GM23248 (cell line): ENCODE measurements at regions not wholly inside any gene's neighbourhood (a gene's known extent, or its start where the extent isn't known, plus 50 kb on each side); places are given as distances from the start of the nearest gene placed in this dataset.

Experiments used
- DNase-seq: peaks from one replicate; pipeline ENCODE4 v3.0.0-alpha.2; 2015
- H2AFZ ChIP-seq: fragments of 200-600 bp; sonication (generic); 2 replicates; pipeline ENCODE4 v1.6.1; 2016; ENCODE audit warnings: antibody characterized with exemption
- H3F3A ChIP-seq: fragments of 200-600 bp; sonication (generic); 2 replicates; pipeline ENCODE4 v1.6.1; 2016; ENCODE audit warnings: mild to moderate bottlenecking, antibody characterized with exemption, mixed run types; ENCODE audit not compliant: insufficient read depth
- H3K27ac ChIP-seq: fragments of 200-600 bp; sonication (generic); 2 replicates; pipeline ENCODE4 v1.5.1; 2016; ENCODE audit warnings: mild to moderate bottlenecking
- H3K27me3 ChIP-seq: fragments of 200-600 bp; sonication (generic); replicated peaks from 2 replicates; pipeline ENCODE4 v1.6.1; 2016; ENCODE audit warnings: mild to moderate bottlenecking; ENCODE audit not compliant: insufficient read depth
- H3K36me3 ChIP-seq: fragments of 200-600 bp; sonication (generic); 2 replicates; pipeline ENCODE4 v1.6.1; 2016; ENCODE audit warnings: low read depth, mild to moderate bottlenecking
- H3K4me1 ChIP-seq: fragments of 200-600 bp; sonication (generic); 2 replicates; pipeline ENCODE4 v1.6.1; 2016; ENCODE audit warnings: mild to moderate bottlenecking; ENCODE audit not compliant: insufficient read depth
- H3K4me2 ChIP-seq: fragments of 200-600 bp; sonication (generic); one replicate; pipeline ENCODE4 v1.6.1; 2016; ENCODE audit warnings: mild to moderate bottlenecking; ENCODE audit not compliant: unreplicated experiment
- H3K4me3 ChIP-seq: fragments of 200-600 bp; sonication (generic); 2 replicates; pipeline ENCODE4 v1.5.1; 2016; ENCODE audit warnings: mild to moderate bottlenecking
- H3K79me2 ChIP-seq: fragments of 200-600 bp; sonication (generic); 2 replicates; pipeline ENCODE4 v1.6.1; 2016; ENCODE audit warnings: mild to moderate bottlenecking; ENCODE audit not compliant: insufficient read depth
- H3K9ac ChIP-seq: fragments of 200-600 bp; sonication (generic); 2 replicates; pipeline ENCODE4 v1.6.1; 2016; ENCODE audit warnings: mild to moderate bottlenecking
- H3K9me2 ChIP-seq: fragments of 200-600 bp; sonication (generic); 2 replicates; pipeline ENCODE4 v1.6.1; 2016; ENCODE audit warnings: mixed run types, mild to moderate bottlenecking, moderate library complexity; ENCODE audit not compliant: insufficient read depth
- H3K9me3 ChIP-seq: fragments of 200-600 bp; sonication (generic); one replicate; pipeline ENCODE4 v1.6.1; 2017; ENCODE audit warnings: low read depth
- H4K20me1 ChIP-seq: fragments of 200-600 bp; sonication (generic); 2 replicates; pipeline ENCODE4 v1.6.0; 2016; ENCODE audit not compliant: insufficient read depth
- EZH2 ChIP-seq: fragments of 200-600 bp; sonication (generic); IDR thresholded peaks from 2 replicates; pipeline ENCODE4 v1.6.1; 2018; ENCODE audit warnings: antibody characterized with exemption, mild to moderate bottlenecking; ENCODE audit not compliant: insufficient read depth, poor library complexity, severe bottlenecking
- EZH2phosphoT487 ChIP-seq: fragments of 200-600 bp; sonication (generic); IDR thresholded peaks from 2 replicates; pipeline ENCODE4 v1.6.1; 2018; ENCODE audit warnings: antibody characterized with exemption, moderate library complexity, mild to moderate bottlenecking, low read depth; ENCODE audit not compliant: insufficient read depth
- WGBS, 2 experiments: methylation state at CpG; one replicate each; pipeline ENCODE4 v1.1.6; 2015 to 2017; ENCODE audit warnings: low lambda C conversion rate in 2 of 2, low coverage in 1 of 2; ENCODE audit errors: missing lambda C conversion rate in 2 of 2; 5-methylcytosine and 5-hydroxymethylcytosine counted together
- in situ Hi-C: fragments of 300-500 bp; cut with MboI; formaldehyde crosslinking; loops from 2 replicates; pipeline ENCODE4 v1.15.0; 2020

- in situ Hi-C loops = no loop called here
Observed at GRCh38 chr16:48452991-48453760, 68.0 kb upstream of the SIAH1 start.

GRCh38 chr16:48451323-48451722, 66.1 kb upstream of the SIAH1 start:
- in situ Hi-C loops = no loop called here
- Histone ChIP-seq H2AFZ (no peak overlapping the region), H3F3A (no peaks in the 10 kb centered on the region), H3K9ac (no peak overlapping the region), H3K27me3 (no peaks in the 10 kb centered on the region), H3K4me2 (no peak overlapping the region), H3K79me2 (no peaks in the 10 kb centered on the region), H3K4me1 (peaks cover 8% of the 10 kb centered on the region; the same call in 1 of the 2 replicates), H3K27ac (no peak overlapping the region), H3K36me3 (no peaks in the 10 kb centered on the region), H3K9me3 (no peaks in the 10 kb centered on the region), H4K20me1 (no peaks in the 10 kb centered on the region), H3K9me2 (no peaks in the 10 kb centered on the region), H3K4me3 (no peak overlapping the region)
- no peak for TF ChIP-seq EZH2phosphoT487
- no peak for TF ChIP-seq EZH2
- no peak for DNase-seq
- 86 to 96% methylated on average over 8 of the region's 8 CpGs for WGBS, 2 experiments

More at GRCh38 chr16:48452991-48453760, 68.0 kb upstream of the SIAH1 start:
- H3K9ac ChIP-seq = no peak overlapping the region
- DNase-seq = no peak
- H3K4me3 ChIP-seq = no peak overlapping the region
- H4K20me1 ChIP-seq = no peaks in the 10 kb centered on the region
- no peak overlapping the region for H2AFZ ChIP-seq
- no peaks in the 10 kb centered on the region for H3K9me3 ChIP-seq
- H3K9me2 ChIP-seq = no peaks in the 10 kb centered on the region
- H3K36me3 ChIP-seq = no peaks in the 10 kb centered on the region
- no peaks in the 10 kb centered on the region for H3K27me3 ChIP-seq
- no peaks in the 10 kb centered on the region for H3K79me2 ChIP-seq
- peaks cover 13% of the 10 kb centered on the region for H3K4me1 ChIP-seq
- H3F3A ChIP-seq = peaks cover 7% of the 10 kb centered on the region
- H3K27ac ChIP-seq = no peak overlapping the region
- H3K4me2 ChIP-seq = no peak overlapping the region
- 87 to 92% methylated on average over 8 to 11 of the region's 11 CpGs for WGBS, 2 experiments
- TF ChIP-seq EZH2phosphoT487 (no peak), EZH2 (no peak)

- Histone ChIP-seq H3K27ac (no peak overlapping the region), H3K9me2 (no peaks in the 10 kb centered on the region), H3K79me2 (no peaks in the 10 kb centered on the region), H3K9ac (no peak overlapping the region), H3K4me1 (peaks cover 10% of the 10 kb centered on the region), H4K20me1 (no peaks in the 10 kb centered on the region), H3K9me3 (no peaks in the 10 kb centered on the region), H3K27me3 (no peaks in the 10 kb centered on the region), H2AFZ (no peak overlapping the region), H3K4me3 (no peak overlapping the region), H3K36me3 (no peaks in the 10 kb centered on the region), H3F3A (peaks cover 1% of the 10 kb centered on the region; the same call in 1 of the 2 replicates), H3K4me2 (no peak overlapping the region)
- in situ Hi-C loops = no loop called here
- WGBS, 2 experiments = 7 to 18% methylated on average over 1 of the region's 1 CpG
- DNase-seq = peak; percentile 31
- TF ChIP-seq EZH2 (no peak), EZH2phosphoT487 (no peak)
Observed at GRCh38 chr16:48450367-48450766, 65.2 kb upstream of the SIAH1 start.

- Histone ChIP-seq H3K4me3 (no peak overlapping the region), H3K36me3 (no peaks in the 10 kb centered on the region), H3K9me3 (no peaks in the 10 kb centered on the region), H4K20me1 (no peaks in the 10 kb centered on the region), H3K9me2 (no peaks in the 10 kb centered on the region), H3K4me1 (peaks cover 17% of the 10 kb centered on the region), H3K79me2 (no peaks in the 10 kb centered on the region), H3K27ac (no peak overlapping the region), H2AFZ (no peak overlapping the region), H3K27me3 (no peaks in the 10 kb centered on the region), H3K9ac (no peak overlapping the region), H3F3A (peaks cover 8% of the 10 kb centered on the region; the same call in 1 of the 2 replicates), H3K4me2 (no peak overlapping the region)
- no peak for DNase-seq
- TF ChIP-seq EZH2phosphoT487 (no peak), EZH2 (no peak)
- WGBS, 2 experiments = 97% methylated on average over 9 of the region's 9 CpGs
- in situ Hi-C loops = no loop called here
Observed at GRCh38 chr16:48448841-48449481, 63.7 kb upstream of the SIAH1 start.
